ENCODE measurements at regions not wholly inside any gene's neighbourhood (a gene's known extent, or its start where the extent isn't known, plus 50 kb on each side); places are given as distances from the start of the nearest gene placed in this dataset.

- TF ChIP-seq CTCF (IDR thresholded peaks at IDR 0.05; ENCODE audit: low read depth, low read length), result no peak
- no peak for TF ChIP-seq POLR2A (IDR thresholded peaks at IDR 0.05; ENCODE audit: extremely low read depth, insufficient read length)
Observed at GRCh38 chr21:28152732-28153131, 839.9 kb downstream of the LTN1 start.

Measured in NB4 (cell line).